ENCODE measurements at regions not wholly inside any gene's neighbourhood (a gene's known extent, or its start where the extent isn't known, plus 50 kb on each side); places are given as distances from the start of the nearest gene placed in this dataset.

DNA sequence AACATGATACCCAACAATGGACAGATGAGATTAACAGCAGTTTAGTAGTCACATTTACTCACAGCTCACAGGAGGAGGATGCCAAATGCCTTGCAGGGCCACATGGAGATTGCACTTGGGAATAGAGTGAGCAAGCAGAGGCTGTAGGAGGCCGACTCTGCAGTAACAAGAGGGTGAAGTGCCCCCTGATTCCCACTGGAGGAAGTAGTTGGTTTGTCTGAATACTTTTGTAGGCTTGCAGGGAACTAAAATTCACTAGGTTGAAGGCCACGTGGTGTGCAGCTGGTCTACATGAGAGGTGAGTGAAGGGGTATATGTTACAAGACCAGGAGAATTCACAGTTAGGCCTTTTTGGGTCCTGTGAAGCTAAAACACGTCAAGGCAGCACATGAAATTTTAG lies 419.3 kb upstream of the TNP1 start:
- no peak for TF ChIP-seq EZH2 (IDR thresholded peaks at IDR 0.05; ENCODE audit: low read depth, unreplicated experiment)
- TF ChIP-seq, protein P1, sequence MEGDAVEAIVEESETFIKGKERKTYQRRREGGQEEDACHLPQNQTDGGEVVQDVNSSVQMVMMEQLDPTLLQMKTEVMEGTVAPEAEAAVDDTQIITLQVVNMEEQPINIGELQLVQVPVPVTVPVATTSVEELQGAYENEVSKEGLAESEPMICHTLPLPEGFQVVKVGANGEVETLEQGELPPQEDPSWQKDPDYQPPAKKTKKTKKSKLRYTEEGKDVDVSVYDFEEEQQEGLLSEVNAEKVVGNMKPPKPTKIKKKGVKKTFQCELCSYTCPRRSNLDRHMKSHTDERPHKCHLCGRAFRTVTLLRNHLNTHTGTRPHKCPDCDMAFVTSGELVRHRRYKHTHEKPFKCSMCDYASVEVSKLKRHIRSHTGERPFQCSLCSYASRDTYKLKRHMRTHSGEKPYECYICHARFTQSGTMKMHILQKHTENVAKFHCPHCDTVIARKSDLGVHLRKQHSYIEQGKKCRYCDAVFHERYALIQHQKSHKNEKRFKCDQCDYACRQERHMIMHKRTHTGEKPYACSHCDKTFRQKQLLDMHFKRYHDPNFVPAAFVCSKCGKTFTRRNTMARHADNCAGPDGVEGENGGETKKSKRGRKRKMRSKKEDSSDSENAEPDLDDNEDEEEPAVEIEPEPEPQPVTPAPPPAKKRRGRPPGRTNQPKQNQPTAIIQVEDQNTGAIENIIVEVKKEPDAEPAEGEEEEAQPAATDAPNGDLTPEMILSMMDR (conservative IDR thresholded peaks at IDR 0.05; ENCODE audit: low read depth in 2 of 2) = no peak
